GM12892 (cell line): ENCODE measurements at regions not wholly inside any gene's neighbourhood (a gene's known extent, or its start where the extent isn't known, plus 50 kb on each side); places are given as distances from the start of the nearest gene placed in this dataset.

Source experiments
- POLR2AphosphoS5 ChIP-seq: IDR thresholded peaks from 2 replicates; pipeline ENCODE4 v1.6.1; 2011; ENCODE audit warnings: low read depth, low read length, control low read depth
- TAF1 ChIP-seq: IDR thresholded peaks from 2 replicates; pipeline ENCODE4 v1.6.1; 2011; ENCODE audit warnings: low read depth, mild to moderate bottlenecking, control low read depth, low read length, borderline replicate concordance

DNA sequence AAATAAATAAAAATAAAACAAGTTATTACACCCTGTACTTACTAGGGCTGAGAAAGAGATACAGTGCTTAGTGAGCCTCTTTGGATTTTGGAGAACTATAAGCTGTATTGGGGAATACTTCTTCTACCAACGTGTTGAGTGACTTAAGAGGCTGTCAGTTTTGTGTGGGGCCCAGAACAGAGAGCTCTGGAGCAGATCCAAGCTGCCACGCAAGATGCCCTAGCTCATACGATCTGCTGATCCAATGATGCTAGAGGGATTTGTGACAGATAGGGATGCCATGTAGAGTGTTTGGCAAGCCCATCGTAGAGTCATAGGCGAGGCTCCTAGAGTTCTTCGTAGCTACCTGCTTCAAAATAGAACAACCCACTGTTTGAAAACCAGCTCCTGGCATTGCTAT lies 60.3 kb upstream of the KLF3 start:
- TF ChIP-seq POLR2AphosphoS5 (no peak), TAF1 (no peak)
